GM21619 (cell line): ENCODE measurements at regions not wholly inside any gene's neighbourhood (a gene's known extent, or its start where the extent isn't known, plus 50 kb on each side); places are given as distances from the start of the nearest gene placed in this dataset.
"Not testable (repeated sequence)": the region's sequence is repeated elsewhere in the genome, so short reads cannot be mapped to it uniquely, and the experiment has no call there.

Source experiments
- ATAC-seq: cut with Tn5 transposase; IDR thresholded peaks from one replicate; pipeline ENCODE4 v1.9.1; 2021; ENCODE audit not compliant: unreplicated experiment

DNA sequence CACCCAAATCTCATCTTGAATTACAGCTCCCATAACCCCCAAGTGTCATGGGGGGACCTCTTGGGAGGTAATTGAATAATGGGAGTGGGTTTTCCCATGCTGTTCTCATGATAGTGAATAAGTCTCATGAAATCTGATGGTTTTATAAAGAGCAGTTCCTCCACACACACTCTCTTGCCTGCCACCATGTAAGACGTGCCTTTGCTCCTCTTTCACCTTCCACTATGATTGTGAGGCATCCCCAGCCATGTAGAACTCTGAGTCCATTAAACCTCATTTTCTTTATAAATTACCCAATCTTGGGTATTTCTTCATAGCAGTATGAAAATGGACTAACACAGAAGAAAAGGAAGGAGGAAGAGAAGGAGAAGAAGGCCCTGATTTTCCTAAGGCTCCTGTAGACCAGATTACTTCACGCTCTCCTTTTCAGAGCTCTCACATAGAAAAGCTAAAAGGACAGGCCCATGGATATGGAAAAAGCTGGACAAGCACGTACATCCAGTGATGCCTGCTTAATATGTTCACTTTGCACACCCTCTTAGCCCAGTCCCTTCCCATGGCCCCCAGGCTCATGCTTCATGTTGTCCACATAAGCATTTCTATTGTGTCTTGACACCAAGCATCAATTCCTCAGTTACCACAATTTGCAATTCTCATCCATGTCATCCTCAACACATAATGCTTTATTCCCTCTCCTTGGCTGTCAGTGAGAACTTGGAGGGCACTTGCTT, 354.8 kb downstream of the CD83 start:
- no peak for ATAC-seq

DNA sequence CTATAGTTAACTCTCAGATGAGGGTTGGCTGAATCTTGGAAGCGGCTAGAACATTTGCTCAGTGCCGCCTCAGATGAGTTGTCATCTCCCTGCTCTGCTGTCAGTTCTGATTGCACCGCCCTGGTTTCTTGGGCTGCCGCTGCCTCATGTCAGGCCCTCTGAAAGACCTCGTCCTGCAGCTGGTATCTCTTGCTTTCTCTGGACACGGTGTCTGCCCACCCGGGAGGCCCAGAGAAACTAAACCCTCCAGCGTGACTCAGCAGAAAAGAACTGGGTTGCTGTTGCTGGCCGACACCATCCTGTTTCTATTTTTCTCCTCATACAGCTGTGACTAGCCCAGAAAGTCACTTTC, 355.4 kb downstream of the CD83 start:
- ATAC-seq = no peak

DNA sequence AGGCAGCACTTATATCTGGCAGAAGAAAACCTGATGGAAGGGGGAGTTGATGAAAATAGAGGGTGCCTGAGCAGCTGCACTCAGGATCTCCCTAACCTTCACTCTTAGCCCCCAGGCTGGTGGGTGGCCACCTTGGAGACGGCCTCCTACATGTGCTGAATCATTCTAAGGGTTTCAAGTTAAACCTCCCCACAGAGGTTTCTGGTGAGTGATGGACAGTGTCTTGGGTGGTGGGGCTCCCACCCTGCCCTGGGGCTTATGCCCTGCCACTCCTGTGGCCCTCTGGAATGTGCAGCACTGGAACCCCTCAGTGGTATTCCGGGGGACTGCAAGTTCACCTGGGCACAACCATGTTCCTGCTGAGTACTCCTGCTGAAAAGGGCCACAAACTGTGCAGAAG, 357.2 kb downstream of the CD83 start:
- ATAC-seq = no peak

DNA sequence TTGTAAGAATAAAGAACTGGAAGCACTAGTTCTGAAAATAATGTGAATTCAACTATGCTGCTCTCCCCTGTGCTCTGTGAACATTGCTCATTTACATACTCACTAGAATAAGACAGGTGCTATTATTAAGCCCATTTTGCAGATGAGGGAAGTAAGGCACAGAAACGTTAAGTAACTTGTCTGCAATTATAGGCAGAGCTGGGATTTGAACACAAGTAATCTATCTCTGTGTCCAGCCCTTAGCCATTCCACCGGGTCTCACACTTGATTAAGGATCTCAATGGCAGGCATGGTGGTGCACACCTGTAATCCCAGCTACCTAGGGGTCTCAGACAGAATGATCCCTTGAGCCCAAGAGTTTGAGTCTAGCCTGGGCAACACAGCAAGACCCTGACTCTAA, 357.7 kb downstream of the CD83 start:
- ATAC-seq = no peak

DNA sequence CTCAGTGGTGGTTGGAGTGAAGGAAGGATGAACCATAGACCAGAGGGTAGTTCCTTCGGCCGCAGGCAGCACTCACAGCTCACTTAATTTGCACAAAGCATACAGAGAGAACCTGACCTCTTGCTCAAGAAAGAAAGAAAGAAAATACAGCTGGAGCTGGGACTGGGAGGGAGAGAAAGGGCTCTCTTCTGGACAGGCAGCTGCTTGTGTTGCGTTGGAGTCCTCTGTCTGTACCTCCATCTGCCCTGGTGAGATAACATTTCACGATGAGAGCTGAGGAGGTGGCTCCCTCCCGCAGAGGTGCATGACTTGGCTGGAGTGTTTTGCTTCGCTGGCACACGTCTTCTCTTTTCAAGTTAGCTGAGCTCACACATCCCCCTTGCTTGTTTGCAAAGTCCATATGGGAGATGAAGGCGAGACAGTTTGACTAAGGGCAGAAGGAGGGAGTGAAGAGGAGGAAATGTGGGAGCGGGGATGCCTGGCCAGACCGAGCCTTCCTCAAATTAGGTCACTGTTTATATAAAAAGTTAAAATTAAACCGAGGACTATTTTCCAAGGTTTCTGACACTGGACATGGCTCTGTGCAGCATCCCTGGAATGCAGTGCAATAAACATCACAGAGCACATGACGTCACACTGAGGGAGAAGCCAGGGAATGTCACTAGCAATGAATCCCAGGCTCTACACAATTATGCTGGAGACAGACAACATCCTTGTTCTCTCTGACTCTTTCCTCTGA, 359.4 kb downstream of the CD83 start:
- ATAC-seq = no peak

DNA sequence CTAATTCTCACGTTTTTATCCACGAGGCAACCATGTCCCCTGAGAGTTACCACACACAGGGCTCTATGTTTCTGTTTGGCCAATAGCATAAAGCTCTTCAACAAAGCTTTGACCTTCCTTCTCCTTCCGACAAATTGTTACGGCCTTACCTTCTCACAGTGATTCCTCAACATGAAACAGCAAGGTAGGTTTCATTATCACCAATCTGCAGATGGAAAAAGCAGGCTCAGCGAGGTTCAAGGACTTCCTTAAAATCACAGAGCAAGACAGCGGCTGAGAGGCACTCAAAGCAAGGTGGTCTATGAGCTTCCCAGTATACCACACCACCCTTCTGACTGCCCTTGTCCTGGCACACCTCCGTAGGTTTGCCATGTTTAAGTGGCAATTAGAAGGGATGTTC, 360.0 kb downstream of the CD83 start:
- no peak for ATAC-seq

DNA sequence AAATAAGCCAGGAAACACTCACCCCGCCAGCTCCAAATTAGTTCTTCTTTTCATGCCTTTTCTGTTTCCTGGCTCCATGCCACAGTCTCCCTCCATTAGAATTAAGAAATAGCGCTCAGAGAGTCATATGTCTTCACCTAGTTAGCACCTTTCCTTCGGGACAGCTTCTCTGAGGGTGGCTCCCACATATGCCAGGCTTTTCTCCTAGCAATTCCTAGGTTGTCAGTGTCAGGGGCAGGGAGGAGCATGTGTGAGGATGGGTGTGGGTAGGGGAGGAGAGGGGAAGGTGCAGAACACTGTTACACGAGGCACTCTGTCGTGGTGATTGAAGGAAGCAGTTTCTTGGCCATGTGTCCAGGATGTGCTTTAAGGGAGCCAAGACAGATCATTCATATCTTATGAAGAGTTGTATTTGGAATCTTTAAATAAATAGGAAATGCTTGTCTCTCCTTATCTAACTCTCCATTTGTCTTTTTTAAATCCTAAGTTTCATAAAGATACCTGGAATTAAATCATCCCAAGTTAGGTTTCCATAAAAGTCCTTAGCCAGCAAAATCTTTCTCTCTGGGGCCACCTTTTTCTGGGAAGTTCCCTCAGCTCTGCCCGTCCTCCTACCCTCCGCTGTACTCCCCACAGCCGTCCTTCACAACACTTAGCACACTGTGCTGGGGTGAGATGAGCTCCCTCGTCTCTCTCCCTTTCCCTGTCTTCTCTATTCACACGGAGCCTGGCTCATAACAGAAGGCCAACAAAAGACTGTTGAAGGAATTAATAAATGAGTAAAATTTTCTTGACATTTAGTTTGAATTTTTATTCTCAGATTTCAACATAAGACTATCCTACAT, 361.0 kb downstream of the CD83 start:
- no peak for ATAC-seq

DNA sequence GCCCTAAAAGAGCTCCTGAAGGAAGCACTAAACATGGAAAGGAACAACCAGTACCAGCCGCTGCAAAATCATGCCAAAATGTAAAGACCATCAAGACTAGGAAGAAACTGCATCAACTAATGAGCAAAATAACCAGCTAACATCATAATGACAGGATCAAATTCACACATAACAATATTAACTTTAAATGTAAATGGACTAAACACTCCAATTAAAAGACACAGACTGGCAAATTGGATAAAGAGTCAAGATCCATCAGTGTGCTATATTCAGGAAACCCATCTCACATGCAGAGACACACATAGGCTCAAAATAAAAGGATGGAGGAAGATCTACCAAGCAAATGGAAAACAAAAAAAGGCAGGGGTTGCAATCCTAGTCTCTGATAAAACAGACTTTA, 364.4 kb downstream of the CD83 start:
- not testable (repeated sequence) for ATAC-seq

DNA sequence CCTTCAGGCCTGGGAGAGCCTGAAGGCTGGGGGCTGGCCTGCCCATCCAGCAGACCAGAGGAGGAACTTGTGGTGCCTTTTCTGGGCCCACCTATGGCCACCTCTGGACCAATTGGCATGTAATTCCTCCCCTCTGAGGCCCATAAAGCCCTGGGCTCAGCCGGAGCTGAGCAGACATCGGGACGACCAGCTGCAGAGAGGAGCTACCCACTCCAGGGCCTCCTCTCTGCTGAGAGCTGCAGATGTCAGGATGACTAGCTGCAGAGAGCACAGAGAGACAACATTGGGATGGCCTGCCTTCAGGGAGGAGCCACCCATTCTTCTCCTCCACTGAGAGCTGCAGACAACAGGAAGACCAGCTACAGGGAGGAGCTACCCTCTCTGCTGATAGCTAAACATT, 370.1 kb downstream of the CD83 start:
- no peak for ATAC-seq

DNA sequence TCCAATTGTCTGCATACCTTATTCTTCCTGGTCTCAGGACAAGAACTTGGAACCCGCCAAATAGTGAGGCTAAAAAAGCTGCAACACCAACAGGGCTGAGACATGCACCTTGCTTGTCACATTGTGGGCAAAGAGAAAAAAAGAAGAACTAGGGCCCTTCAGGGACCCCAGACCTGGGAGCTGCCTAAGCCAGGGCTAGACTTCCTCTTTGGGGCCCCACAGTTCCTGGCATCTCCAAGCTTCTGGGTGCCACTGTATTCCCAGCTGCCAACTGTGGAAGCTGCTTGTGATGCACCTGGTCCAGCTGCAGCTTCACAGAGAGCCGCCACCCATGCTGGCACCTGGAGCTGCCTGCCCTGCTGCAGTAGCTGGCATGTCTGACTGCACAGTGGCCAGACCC, 370.6 kb downstream of the CD83 start:
- ATAC-seq = no peak

DNA sequence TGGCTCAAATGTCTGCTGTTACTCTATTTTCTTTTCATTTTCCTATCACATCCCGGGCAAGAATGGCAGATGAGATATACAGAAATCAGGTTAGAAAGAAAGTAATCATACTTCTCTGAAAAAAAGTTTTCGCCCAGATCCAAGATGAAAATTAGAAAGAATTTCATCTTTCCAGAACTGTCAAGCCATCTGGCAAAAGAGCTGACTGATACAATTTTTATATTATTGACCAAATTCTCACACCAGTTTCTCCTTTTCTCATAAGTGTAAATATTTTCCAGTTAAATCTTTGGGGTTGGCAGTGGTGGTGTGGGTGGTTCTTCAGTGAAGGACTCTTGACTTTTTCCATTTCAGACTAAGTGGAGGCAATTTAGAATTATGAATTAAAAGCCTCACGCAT, 371.9 kb downstream of the CD83 start:
- no peak for ATAC-seq

DNA sequence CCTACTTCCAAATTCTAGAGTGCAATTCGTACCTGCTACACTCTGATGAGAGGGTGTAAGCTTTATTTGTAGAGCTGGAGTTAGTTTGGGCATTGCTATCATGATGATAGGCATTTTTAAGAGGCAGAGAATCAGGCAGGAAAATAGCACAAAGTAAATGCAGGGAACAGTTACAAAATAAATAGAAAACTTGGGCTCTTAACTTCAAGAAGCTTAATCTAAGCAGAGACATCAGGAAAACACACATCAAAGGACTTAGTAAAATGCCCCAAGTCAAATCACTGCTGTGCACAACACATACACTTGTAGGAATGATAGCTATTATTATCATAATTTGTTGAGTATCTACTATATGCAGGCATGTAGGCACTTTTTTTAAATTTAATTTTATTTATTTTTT, 381.2 kb downstream of the CD83 start:
- no peak for ATAC-seq

DNA sequence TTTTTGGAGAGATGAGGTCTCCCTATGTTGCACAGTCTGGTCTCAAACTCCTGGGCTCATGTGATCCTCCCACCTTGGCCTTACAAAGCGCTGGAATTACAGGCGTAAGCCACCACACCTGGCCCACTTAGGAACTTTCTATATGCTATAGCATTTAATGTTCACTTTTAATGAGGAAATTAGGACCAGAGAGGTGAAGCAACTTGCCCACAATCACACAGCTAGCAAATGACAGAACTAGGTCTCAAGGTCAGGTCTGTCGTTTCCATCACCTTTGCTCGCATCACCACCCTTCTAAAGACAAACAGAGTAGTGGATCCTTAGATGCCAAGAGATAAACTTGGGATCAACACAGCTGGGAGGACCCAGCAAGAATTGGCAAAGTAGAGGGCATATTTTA, 381.7 kb downstream of the CD83 start:
- no peak for ATAC-seq

DNA sequence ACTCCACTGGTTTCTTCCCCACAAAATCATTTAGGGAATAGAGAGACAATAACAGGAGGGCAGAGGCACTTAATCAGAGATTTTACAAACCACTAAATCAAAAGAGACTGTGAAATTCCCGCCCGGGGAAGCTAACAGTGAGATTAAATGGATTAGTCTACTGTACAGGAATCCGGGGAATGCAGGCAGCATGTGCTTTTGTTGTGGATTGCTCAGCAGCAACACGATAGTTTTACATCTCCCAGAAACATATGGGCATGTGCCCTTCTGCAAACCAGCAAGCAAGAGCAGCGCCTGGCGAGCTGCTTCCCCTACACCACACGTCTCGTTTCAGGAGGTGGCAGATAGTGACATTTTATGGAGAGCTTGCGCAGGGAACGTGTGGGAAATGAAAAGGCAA, 382.3 kb downstream of the CD83 start:
- ATAC-seq = no peak

DNA sequence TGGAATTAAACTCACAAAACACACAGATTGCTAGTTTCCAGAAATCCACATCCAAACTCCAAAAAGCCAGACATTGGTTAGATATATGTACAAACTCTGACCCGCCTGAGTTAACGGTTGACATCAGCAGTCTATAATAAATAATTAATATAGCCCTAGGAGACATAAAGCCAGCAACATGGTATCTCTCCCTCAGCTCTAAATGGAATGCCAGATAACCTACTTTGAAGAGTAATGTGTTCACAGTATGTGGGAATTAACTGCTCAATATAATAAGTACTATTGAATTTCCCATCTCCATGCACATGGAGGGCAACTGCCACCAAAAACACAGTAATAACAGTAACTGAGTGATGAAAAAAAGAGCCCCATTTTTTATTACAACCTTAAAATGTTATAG, 383.2 kb downstream of the CD83 start:
- no peak for ATAC-seq

DNA sequence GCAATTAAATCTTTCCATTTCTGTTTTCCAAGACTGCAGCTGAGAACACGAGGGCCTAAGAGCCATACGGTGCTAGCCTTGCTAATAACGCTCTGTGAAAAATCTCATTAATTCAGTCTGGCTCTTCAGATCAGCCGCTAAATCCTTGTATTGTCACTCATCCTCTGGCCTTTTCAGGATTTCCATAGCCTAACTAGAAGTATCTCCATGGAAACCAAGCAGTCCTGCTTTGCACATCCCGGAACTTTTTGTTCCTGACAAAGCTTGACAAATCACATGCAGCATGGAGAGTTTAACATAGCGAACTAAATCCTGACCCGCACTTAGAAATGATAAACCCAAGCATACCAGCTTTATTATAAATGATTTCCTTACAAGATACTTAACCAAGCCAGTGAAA, 383.7 kb downstream of the CD83 start:
- ATAC-seq = no peak

DNA sequence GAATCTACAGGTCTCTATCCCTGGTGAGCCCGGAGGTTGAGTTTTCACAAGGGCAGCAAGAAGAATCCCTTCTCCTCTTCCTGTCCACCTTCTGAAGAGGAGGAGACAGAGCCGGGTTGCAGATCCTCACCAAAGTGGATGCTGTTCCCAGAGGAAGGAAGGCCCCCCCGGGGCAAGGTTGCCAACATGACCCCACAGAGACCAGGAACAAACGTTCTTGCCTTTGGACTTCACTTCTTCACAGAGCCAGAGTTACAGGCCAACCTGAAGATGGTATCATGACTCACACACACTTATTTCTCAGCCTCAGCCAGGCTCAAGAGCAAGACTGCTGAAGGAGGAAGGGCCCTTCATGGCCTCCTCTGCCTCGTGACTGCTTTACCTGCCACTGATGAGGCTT, 384.3 kb downstream of the CD83 start:
- ATAC-seq = no peak

DNA sequence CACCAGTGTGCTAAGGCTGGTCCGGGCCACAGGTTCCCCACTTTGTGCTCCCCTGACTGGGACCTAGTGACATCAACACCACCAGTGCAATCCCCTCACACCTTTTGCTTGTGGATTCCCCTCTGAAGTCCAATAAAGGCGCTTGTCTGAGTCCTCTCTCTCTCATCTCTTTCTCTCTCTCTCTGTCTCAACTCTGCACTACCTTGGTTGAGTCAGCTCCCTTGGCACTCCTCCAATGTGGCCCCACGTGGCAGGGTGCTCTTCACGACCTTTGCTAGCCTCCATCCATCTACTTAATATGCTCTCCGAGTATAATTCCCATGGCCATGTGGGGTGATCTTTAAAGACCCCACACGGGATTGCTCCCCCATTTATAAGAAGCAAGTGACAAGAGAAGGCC, 385.0 kb downstream of the CD83 start:
- ATAC-seq = no peak

DNA sequence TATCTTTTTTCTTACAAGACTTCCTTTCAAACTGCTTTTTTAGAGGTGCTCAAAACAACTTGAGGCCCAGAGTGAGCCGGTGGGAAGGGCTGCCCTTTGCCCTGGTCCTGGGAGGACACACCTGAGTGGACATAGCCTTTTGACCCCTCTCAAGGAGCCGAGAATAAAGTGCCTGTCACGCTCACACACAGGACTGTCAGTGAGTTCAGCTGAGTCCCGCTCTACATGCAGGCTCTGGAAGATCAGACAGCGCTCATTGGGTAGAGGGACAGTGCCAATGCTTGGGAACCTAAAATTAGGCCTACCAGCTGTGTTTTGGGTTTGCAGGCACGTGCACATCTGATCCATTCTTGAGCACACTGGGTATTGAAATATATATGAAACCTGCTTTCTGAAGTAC, 387.8 kb downstream of the CD83 start:
- no peak for ATAC-seq

DNA sequence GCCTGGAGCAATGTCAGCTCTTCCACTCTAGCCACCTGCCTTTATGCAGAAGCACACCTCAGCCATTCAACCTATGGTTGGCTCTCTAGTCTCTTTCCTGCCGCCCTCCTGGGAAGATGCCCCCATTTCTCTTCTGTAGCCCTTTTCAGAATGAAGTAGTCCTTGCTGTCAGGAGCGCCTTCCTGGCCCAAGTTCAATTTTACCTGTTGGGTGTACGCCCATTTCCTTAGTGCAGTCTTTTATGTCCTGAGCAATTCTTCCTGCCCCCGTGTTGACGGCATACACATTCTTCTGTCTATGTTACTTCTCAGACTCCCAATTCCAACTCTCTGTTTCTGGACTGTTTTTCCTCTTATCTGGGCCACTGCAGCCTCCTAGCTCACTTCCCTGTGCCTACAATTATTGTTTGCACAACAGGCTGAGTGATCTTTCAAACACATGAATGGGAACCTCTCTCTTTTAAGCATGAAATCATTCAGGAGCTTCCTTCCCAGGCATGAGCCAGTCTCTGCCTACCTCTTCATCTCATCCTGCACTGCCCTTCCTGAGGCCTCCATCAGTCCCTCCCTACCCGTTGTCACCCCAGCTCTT, 389.2 kb downstream of the CD83 start:
- no peak for ATAC-seq

DNA sequence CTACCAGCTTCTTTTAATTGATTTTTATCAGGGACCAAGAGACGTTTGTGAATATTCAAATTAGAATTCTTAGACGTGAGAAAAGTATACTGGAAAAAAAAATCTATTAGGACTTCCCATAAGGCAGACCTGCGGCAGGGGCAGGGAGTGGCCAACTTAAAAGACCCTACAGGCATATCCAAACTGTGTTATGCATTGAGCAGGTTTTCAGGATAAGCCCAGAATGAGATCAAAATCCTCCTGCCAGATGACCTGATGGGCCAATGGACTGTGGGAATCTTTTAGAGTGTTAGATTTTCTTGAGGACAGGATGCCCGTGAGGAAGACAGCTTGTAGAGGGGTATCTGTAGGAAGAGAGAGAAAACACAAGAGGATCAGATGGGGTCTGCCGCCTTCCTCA, 391.5 kb downstream of the CD83 start:
- ATAC-seq = no peak

DNA sequence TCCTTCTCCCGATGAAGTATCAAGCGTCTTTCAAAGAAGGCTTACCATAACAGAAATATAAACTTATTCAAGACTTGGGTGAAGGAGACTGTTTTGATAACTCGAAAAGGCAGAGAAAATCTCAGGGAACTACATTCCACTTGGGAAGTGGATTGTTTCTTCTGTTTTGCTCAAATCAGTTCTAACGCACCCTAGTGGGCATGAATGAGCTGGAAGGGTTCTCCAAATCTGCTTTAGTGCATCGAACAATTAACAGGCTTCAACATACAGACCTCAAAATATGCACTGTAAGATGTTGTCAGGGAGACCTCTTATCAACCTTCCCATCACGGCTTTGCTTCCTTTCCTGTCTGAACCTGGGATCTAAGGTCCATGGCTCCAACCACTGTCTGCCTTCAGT, 392.5 kb downstream of the CD83 start:
- no peak for ATAC-seq
